IMR-90 (cell line): ENCODE measurements at regions not wholly inside any gene's neighbourhood (a gene's known extent, or its start where the extent isn't known, plus 50 kb on each side); places are given as distances from the start of the nearest gene placed in this dataset.
A peak's percentile ranks its signal among the peaks of the same experiment; 100 is the strongest.

Experiments used
- ATAC-seq: fragments of 200-7000 bp; cut with Tn5 transposase; 2 replicates; pipeline ENCODE4 v1.9.1; 2020; ENCODE audit warnings: low read depth, mild to moderate bottlenecking, moderate library complexity
- BruUV-seq: library from RNA; stranded (reverse); fragments of 400-500 nt; replicated peaks from 2 replicates; lab custom pipeline; 2021; lab: Mats Ljungman, UMichigan
- CTCF ChIA-PET: fragments of 300-600 bp; formaldehyde crosslinking; extraction: SDS; loops from one replicate; lab custom pipeline; 2021; ENCODE audit warnings: antibody characterized with exemption; lab: Yijun Ruan, JAX
- POLR2A ChIA-PET: fragments of 300-600 bp; sonication (Branson Sonifier 250); formaldehyde crosslinking; loops from one replicate; lab custom pipeline; 2022; ENCODE audit warnings: antibody characterized with exemption; ENCODE audit not compliant: unreplicated experiment; lab: Charles Lee
- DNase-seq: peaks from one replicate; pipeline ENCODE4 v3.0.0; 2013
- H2AFZ ChIP-seq: replicated peaks from 2 replicates; pipeline ENCODE3; 2013; ENCODE audit warnings: low read length, mild to moderate bottlenecking; ENCODE audit not compliant: poor library complexity
- H2AK5ac ChIP-seq: 2 replicates; pipeline ENCODE4 v1.6.1; 2013; ENCODE audit warnings: low read depth, low read length, inconsistent platforms
- H2AK9ac ChIP-seq: replicated peaks from 2 replicates; pipeline ENCODE3; 2013; ENCODE audit warnings: mild to moderate bottlenecking, low read depth, low read length, moderate library complexity; ENCODE audit not compliant: poor library complexity
- H2BK120ac ChIP-seq: 2 replicates; pipeline ENCODE4 v1.6.1; 2013; ENCODE audit warnings: low read depth, low read length, inconsistent platforms
- H2BK15ac ChIP-seq: 3 replicates; pipeline ENCODE4 v1.6.1; 2013; ENCODE audit warnings: low read depth, low read length, inconsistent platforms
- H2BK20ac ChIP-seq: 2 replicates; pipeline ENCODE4 v1.6.1; 2013; ENCODE audit warnings: low read depth, mild to moderate bottlenecking, inconsistent platforms, low read length, moderate library complexity
- H2BK5ac ChIP-seq: 2 replicates; pipeline ENCODE4 v1.6.1; 2013; ENCODE audit warnings: mild to moderate bottlenecking, low read depth, low read length, inconsistent platforms; ENCODE audit not compliant: poor library complexity, severe bottlenecking
- H3K14ac ChIP-seq: replicated peaks from 2 replicates; pipeline ENCODE4 v1.6.1; 2013; ENCODE audit warnings: low read depth, low read length, inconsistent platforms
- H3K18ac ChIP-seq: 2 replicates; pipeline ENCODE4 v1.6.1; 2013; ENCODE audit warnings: low read depth, low read length, control low read depth
- H3K23ac ChIP-seq: 2 replicates; pipeline ENCODE4 v1.6.1; 2013; ENCODE audit warnings: low read depth, low read length, inconsistent platforms
- H3K27ac ChIP-seq: 2 replicates; pipeline ENCODE4 v1.5.1; 2013; ENCODE audit warnings: mild to moderate bottlenecking, control low read depth, low read length; ENCODE audit not compliant: insufficient read depth
- H3K27me3 ChIP-seq: 2 replicates; pipeline ENCODE4 v1.6.1; 2013; ENCODE audit warnings: low read length; ENCODE audit not compliant: control insufficient read depth, insufficient read depth
- H3K36me3 ChIP-seq: 2 replicates; pipeline ENCODE4 v1.6.1; 2013; ENCODE audit warnings: low read length, mixed read lengths; ENCODE audit not compliant: control insufficient read depth, insufficient read depth
- H3K4ac ChIP-seq: 2 replicates; pipeline ENCODE4 v1.6.1; 2013; ENCODE audit warnings: low read depth, low read length, inconsistent platforms
- H3K4me1 ChIP-seq: 2 replicates; pipeline ENCODE4 v1.6.1; 2013; ENCODE audit warnings: low read length, mixed read lengths; ENCODE audit not compliant: control insufficient read depth, insufficient read depth
- H3K4me2 ChIP-seq: 2 replicates; pipeline ENCODE4 v1.6.1; 2013; ENCODE audit warnings: low read depth, mild to moderate bottlenecking, control low read depth, low read length, moderate library complexity
- H3K4me3 ChIP-seq: 2 replicates; pipeline ENCODE4 v1.5.1; 2013; ENCODE audit warnings: low read depth, mild to moderate bottlenecking, control low read depth, low read length, moderate library complexity; ENCODE audit not compliant: insufficient read depth
- H3K56ac ChIP-seq: 2 replicates; pipeline ENCODE4 v1.6.1; 2013; ENCODE audit warnings: low read length, inconsistent platforms; ENCODE audit not compliant: insufficient read depth; ENCODE audit errors: extremely low read depth
- H3K79me1 ChIP-seq, 2 experiments: 2 replicates each; pipeline ENCODE4 v1.6.1; 2013; ENCODE audit warnings: low read length in 2 of 2, inconsistent platforms in 1 of 2, low read depth in 1 of 2
- H3K9ac ChIP-seq: 2 replicates; pipeline ENCODE4 v1.6.1; 2013; ENCODE audit warnings: low read depth, low read length, control low read depth
- H3K9me1 ChIP-seq: 2 replicates; pipeline ENCODE4 v1.6.1; 2013; ENCODE audit warnings: low read length, inconsistent platforms; ENCODE audit not compliant: insufficient read depth
- H3K9me3 ChIP-seq: 2 replicates; pipeline ENCODE4 v1.6.1; 2013; ENCODE audit warnings: low read length; ENCODE audit not compliant: control insufficient read depth, insufficient read depth
- H4K20me1 ChIP-seq: 2 replicates; pipeline ENCODE4 v1.6.1; 2013; ENCODE audit warnings: low read length, inconsistent platforms; ENCODE audit not compliant: insufficient read depth
- H4K5ac ChIP-seq: 2 replicates; pipeline ENCODE4 v1.6.1; 2013; ENCODE audit warnings: mild to moderate bottlenecking, low read depth, low read length, control low read depth
- H4K8ac ChIP-seq, 2 experiments: 2 replicates each; pipeline ENCODE4 v1.6.1; 2013; ENCODE audit warnings: low read depth in 2 of 2, low read length in 2 of 2, control low read depth in 1 of 2, inconsistent platforms in 1 of 2
- H4K91ac ChIP-seq: 2 replicates; pipeline ENCODE4 v1.6.1; 2013; ENCODE audit warnings: low read depth, low read length, inconsistent platforms; ENCODE audit not compliant: insufficient read depth
- CHD1 ChIP-seq: IDR thresholded peaks from 2 replicates; pipeline ENCODE4 v1.6.1; 2012; ENCODE audit warnings: low read depth, low read length, improper control_type of control experiment
- RFX5 ChIP-seq: IDR thresholded peaks from 2 replicates; pipeline ENCODE4 v1.8.0; 2012; ENCODE audit warnings: low read depth, mild to moderate bottlenecking, low read length, moderate library complexity
- WGBS, 2 experiments: methylation state at CpG; one replicate each; pipeline versions ENCODE4 v1.1.5 to v1.1.7; 2013; ENCODE audit warnings: missing lambda C conversion rate in 2 of 2; ENCODE audit not compliant: insufficient read length in 1 of 2; ENCODE audit errors: extremely low coverage in 2 of 2; 5-methylcytosine and 5-hydroxymethylcytosine counted together
- dilution Hi-C: fragments of 300-500 bp; cut with HindIII; formaldehyde crosslinking; loops from one replicate; pipeline ENCODE4 v1.14.3; 2018; ENCODE audit warnings: low sequenced_read_pairs; ENCODE audit not compliant: unreplicated experiment
- in situ Hi-C: fragments of 300-500 bp; cut with MboI; formaldehyde crosslinking; loops from 3 replicates; pipeline ENCODE4 v1.14.3; 2019; ENCODE audit warnings: low sequenced_read_pairs, inconsistent platforms, mixed read lengths
- intact Hi-C: fragments of 100-400 bp; cut with micrococcal nuclease; formaldehyde crosslinking; loops from 2 replicates; pipeline ENCODE4 v1.10.0; 2022

DNA sequence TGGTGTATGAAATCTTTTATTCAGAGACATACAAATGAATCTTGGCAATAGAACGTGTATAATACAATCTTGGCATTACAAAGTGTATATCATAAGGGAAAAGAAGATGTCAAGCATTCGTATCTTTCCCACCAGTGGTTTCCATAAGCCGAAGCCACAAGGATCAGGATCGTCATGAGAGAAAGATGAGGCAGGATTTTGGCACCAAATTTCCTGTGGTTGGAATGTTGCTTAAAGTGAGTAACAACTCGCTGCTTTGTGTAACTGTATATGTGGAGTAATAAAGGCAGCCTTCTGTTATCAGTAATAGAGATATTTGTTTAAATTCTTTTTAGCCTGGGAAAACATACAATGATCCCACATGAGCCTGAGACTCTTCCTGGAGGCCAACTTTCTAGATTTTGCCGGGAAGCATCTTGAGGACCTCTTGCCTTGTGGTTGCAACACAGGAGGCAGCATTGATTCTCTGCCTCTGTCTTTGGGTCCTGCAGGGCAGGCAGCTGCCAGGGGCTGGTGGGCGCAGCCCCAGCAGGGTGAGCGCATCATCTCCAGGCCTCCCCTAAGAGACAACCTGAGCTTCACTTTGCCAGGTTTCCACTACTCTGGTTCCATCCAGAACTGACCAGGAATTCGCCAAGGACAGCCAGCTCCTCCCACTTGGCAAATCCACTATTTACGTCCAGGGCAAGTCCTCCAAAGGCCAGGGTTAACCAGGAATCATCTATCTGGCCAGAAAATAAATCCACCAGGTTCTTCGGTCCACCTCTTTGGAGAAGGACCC lies 230.9 kb upstream of the SULF2 start:
- WGBS, 2 experiments = 40% methylated on average over 2 of the region's 11 CpGs; no CpG with 5 or more reads in 1 of the 2 experiments
- Histone ChIP-seq H2BK120ac (no peak overlapping the region), H3K9ac (no peak overlapping the region), H3K14ac (no peak overlapping the region), H3K9me1 (no peaks in the 10 kb centered on the region), H3K79me1 (no peaks in the 10 kb centered on the region), H3K56ac (no peak overlapping the region), H3K18ac (peak overlapping the region; percentile 87; the same call in 1 of the 2 replicates), H3K27ac (peak overlapping the region; percentile 98; the same call in 1 of the 2 replicates), H2AK5ac (no peak overlapping the region), H4K20me1 (no peaks in the 10 kb centered on the region; the same call in 1 of the 2 replicates), H4K91ac (0 out of 2 replicates have a peak overlapping the region, but pooled peaks have one; percentile 20), H3K36me3 (no peaks in the 10 kb centered on the region), H4K5ac (peak overlapping the region; percentile 80; the same call in 1 of the 2 replicates), H2AK9ac (no peak overlapping the region), H3K4me2 (no peak overlapping the region; the same call in 1 of the 2 replicates), H2BK20ac (no peak overlapping the region), H3K4me1 (peaks cover 20% of the 10 kb centered on the region; the same call in 1 of the 2 replicates), H2BK5ac (no peak overlapping the region), H2BK15ac (no peak overlapping the region), H3K23ac (no peak overlapping the region), H3K4me3 (no peak overlapping the region), H3K9me3 (peaks cover 10% of the 10 kb centered on the region), H3K27me3 (no peaks in the 10 kb centered on the region; the same call in 1 of the 2 replicates), H3K4ac (0 out of 2 replicates have a peak overlapping the region, but pooled peaks have one; percentile 2), H4K8ac (no peak overlapping the region), H2AFZ (no peak overlapping the region)
- ChIA-PET CTCF (no interaction called here), POLR2A (no interaction called here)
- dilution Hi-C loops (no loop called here), intact Hi-C loops (no loop called here), in situ Hi-C loops (loop anchor here (25.0 kb wide), 1 partner anchor 96 kb away; no protein-coding TSS in a partner anchor)
- ATAC-seq = 0 out of 2 replicates have a peak, but pooled peaks have one; percentile 24
- peak; percentile 82 for DNase-seq
- TF ChIP-seq CHD1 = no peak
- TF ChIP-seq RFX5 = no peak
- no TSS peak for BruUV-seq
